ENCODE measurements at regions not wholly inside any gene's neighbourhood (a gene's known extent, or its start where the extent isn't known, plus 50 kb on each side); places are given as distances from the start of the nearest gene placed in this dataset.
"Not testable (repeated sequence)": the region's sequence is repeated elsewhere in the genome, so short reads cannot be mapped to it uniquely, and the experiment has no call there.

- peak; percentile 66 for DNase-seq
These were observed 88.8 kb upstream of the PAM start for GRCh38 chr5:102666164-102666946.

GRCh38 chr5:102668220-102668932 is 86.7 kb upstream of the PAM start:
- DNase-seq: peak; percentile 95

GRCh38 chr5:102670224-102670836 is 84.8 kb upstream of the PAM start:
- no peak for DNase-seq

GRCh38 chr5:102671033-102671734 is 83.9 kb upstream of the PAM start:
- not testable (repeated sequence) for DNase-seq

- no peak for DNase-seq
These were observed 76.6 kb upstream of the PAM start for GRCh38 chr5:102678267-102679058.

- peak; percentile 70 for DNase-seq
These were observed 73.6 kb upstream of the PAM start for GRCh38 chr5:102681403-102681983.

GRCh38 chr5:102682101-102682647 is 72.9 kb upstream of the PAM start:
- no peak for DNase-seq

GRCh38 chr5:102688076-102688475 is 67.0 kb upstream of the PAM start:
- DNase-seq: not testable (repeated sequence)

- not testable (repeated sequence) for DNase-seq
These were observed 66.3 kb upstream of the PAM start for GRCh38 chr5:102688581-102689342.

- DNase-seq: no peak
These were observed 64.2 kb upstream of the PAM start for GRCh38 chr5:102690910-102691309.

GRCh38 chr5:102691434-102691833 is 63.7 kb upstream of the PAM start:
- DNase-seq: no peak

GRCh38 chr5:102700120-102700831 is 54.8 kb upstream of the PAM start:
- DNase-seq: no peak

- no peak for DNase-seq
These were observed 54.2 kb upstream of the PAM start for GRCh38 chr5:102700916-102701315.

- no peak for DNase-seq
These were observed 53.4 kb upstream of the PAM start for GRCh38 chr5:102701748-102702147.
